ENCODE measurements at regions not wholly inside any gene's neighbourhood (a gene's known extent, or its start where the extent isn't known, plus 50 kb on each side); places are given as distances from the start of the nearest gene placed in this dataset.

- in situ Hi-C loops (cut with HindIII; ENCODE audit: low pct_unique_long_range_greater_than_20kb, low sequenced_read_pairs): no loop called here
Measured at GRCh38 chr21:45338311-45339017, 50.8 kb upstream of the POFUT2 start.

DNA sequence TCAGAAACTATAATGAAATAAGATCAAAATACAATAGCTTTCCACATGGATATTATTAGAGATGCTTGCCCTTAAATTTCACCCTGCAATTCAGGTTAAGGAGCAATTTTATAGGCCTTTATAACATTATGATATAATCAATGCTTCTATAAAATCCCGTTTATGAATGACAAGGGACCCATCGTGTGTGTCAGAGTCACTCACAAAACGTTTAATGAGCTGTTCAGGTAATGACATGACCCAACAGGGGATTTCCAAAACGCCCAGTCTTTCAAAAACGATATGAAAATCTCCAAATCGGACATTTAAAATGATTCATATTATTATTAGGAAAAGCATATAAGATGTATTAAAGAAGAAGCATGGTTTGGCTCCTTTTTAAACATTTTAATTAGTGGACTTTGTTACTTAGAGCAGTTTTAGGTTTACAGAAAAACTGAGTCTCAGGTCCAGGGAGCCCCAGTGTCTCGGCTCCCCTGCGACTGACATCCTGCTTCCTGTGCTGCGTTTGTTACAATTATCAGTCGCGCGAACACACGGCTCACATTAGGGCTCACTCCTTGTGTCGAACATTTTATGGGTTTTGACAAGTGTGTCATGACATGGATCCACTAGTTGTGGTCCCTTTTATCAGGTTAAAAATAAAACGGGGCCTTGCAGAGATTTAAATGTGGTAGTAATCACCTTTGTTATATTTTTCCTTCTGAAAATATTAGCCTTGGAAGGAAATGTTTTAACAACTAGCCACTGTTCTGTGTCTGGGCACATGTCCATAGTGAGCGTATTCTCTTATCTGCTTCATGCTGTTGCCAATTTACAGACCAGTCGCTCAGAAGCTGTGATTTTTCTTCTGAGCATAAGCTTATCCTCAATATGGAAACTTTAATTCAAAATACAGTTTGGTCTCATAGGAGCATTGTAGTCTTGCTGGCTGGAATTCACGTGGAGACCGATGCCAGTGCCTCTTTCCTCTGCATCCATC lies 52.0 kb upstream of the POFUT2 start:
- no peak for TF ChIP-seq REST (IDR thresholded peaks at IDR 0.05; ENCODE audit: insufficient read depth in 1 of 2, low read depth in 2 of 2, low read length in 1 of 2)
- TF ChIP-seq POLR2AphosphoS5 (IDR thresholded peaks at IDR 0.05; ENCODE audit: low read depth, low read length): no peak
- TF ChIP-seq, protein P1, sequence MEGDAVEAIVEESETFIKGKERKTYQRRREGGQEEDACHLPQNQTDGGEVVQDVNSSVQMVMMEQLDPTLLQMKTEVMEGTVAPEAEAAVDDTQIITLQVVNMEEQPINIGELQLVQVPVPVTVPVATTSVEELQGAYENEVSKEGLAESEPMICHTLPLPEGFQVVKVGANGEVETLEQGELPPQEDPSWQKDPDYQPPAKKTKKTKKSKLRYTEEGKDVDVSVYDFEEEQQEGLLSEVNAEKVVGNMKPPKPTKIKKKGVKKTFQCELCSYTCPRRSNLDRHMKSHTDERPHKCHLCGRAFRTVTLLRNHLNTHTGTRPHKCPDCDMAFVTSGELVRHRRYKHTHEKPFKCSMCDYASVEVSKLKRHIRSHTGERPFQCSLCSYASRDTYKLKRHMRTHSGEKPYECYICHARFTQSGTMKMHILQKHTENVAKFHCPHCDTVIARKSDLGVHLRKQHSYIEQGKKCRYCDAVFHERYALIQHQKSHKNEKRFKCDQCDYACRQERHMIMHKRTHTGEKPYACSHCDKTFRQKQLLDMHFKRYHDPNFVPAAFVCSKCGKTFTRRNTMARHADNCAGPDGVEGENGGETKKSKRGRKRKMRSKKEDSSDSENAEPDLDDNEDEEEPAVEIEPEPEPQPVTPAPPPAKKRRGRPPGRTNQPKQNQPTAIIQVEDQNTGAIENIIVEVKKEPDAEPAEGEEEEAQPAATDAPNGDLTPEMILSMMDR (IDR thresholded peaks at IDR 0.05): no peak
- TF ChIP-seq TCF7L2 (IDR thresholded peaks at IDR 0.05; ENCODE audit: low read depth, low read length): no peak
- no peak for TF ChIP-seq SIN3A (IDR thresholded peaks at IDR 0.05; ENCODE audit: borderline replicate concordance, insufficient read depth, low read depth, low read length)
- ATAC-seq: no peak
- ChIA-PET POLR2A (no interaction called here), CTCF (no interaction called here)
- Histone ChIP-seq H3K4me1 (ENCODE audit: control insufficient read depth, insufficient read depth, low read length) (peaks cover 14% of the 10 kb centered on the region), H3K27me3 (ENCODE audit: control insufficient read depth, insufficient read depth, low read length) (no peaks in the 10 kb centered on the region), H3K9me3 (ENCODE audit: control insufficient read depth, insufficient read depth, low read depth, low read length) (no peaks in the 10 kb centered on the region), H3K27ac (ENCODE audit: low read length) (peak overlapping the region; percentile 12; the same call in 1 of the 2 replicates), H3K36me3 (ENCODE audit: control insufficient read depth, insufficient read depth, low read length) (no peaks in the 10 kb centered on the region), H3K4me3 (ENCODE audit: low read depth in 2 of 2, low read length in 2 of 2) (no peak overlapping the region)
- no peak for DNase-seq (ENCODE audit: low read depth, low spot score)
- in situ Hi-C loops (cut with HindIII; ENCODE audit: low pct_unique_long_range_greater_than_20kb, low sequenced_read_pairs) (no loop called here), intact Hi-C loops (cut with micrococcal nuclease; ENCODE audit: unreplicated experiment) (no loop called here)
- no TSS peak for BruUV-seq (replicated peaks)

More at GRCh38 chr21:45338311-45339017, 50.8 kb upstream of the POFUT2 start:
- Histone ChIP-seq H3K27ac (ENCODE audit: low read length) (no peak overlapping the region), H3K27me3 (ENCODE audit: control insufficient read depth, insufficient read depth, low read length) (no peaks in the 10 kb centered on the region), H3K9me3 (ENCODE audit: control insufficient read depth, insufficient read depth, low read depth, low read length) (no peaks in the 10 kb centered on the region), H3K4me1 (ENCODE audit: control insufficient read depth, insufficient read depth, low read length) (peaks cover 27% of the 10 kb centered on the region), H3K36me3 (ENCODE audit: control insufficient read depth, insufficient read depth, low read length) (no peaks in the 10 kb centered on the region), H3K4me3 (ENCODE audit: low read depth in 2 of 2, low read length in 2 of 2) (no peak overlapping the region)
- BruUV-seq (replicated peaks): no TSS peak
- CTCF ChIA-PET: no interaction called here
- no peak for DNase-seq (ENCODE audit: low read depth, low spot score)
- ATAC-seq: no peak
- POLR2A ChIA-PET: no interaction called here
- intact Hi-C loops (cut with micrococcal nuclease; ENCODE audit: unreplicated experiment): no loop called here
- TF ChIP-seq POLR2AphosphoS5 (IDR thresholded peaks at IDR 0.05; ENCODE audit: low read depth, low read length): no peak
- TF ChIP-seq REST (IDR thresholded peaks at IDR 0.05; ENCODE audit: insufficient read depth in 1 of 2, low read depth in 2 of 2, low read length in 1 of 2): no peak
- no peak for TF ChIP-seq SIN3A (IDR thresholded peaks at IDR 0.05; ENCODE audit: borderline replicate concordance, insufficient read depth, low read depth, low read length)
